Activated naive CD8-positive, alpha-beta T cell treated with anti-CD3 and anti-CD28 coated beads, Interleukin-2, amount 10 ng/mL, durations not matched to agents 7 days and 5 days (primary cell): ENCODE measurements at regions not wholly inside any gene's neighbourhood (a gene's known extent, or its start where the extent isn't known, plus 50 kb on each side); places are given as distances from the start of the nearest gene placed in this dataset.

ENCODE experiments used
- ATAC-seq: fragments of 150-1000 bp; cut with Tn5 transposase; one replicate; pipeline ENCODE4 v1.10.0; 2021; ENCODE audit warnings: low read depth, moderate library complexity
- POLR2A ChIA-PET: fragments of 350-600 bp; sonication (Branson Sonifier 250); formaldehyde crosslinking; loops from one replicate; lab custom pipeline; 2021; ENCODE audit warnings: antibody characterized with exemption; lab: Charles Lee
- DNase-seq: peaks from one replicate; pipeline ENCODE4 v3.0.0; 2021
- H3K27ac Mint-ChIP-seq: one replicate; pipeline ENCODE4 v1.8.0; 2022; ENCODE audit warnings: mild to moderate bottlenecking, mixed read lengths
- H3K27me3 Mint-ChIP-seq: one replicate; pipeline ENCODE4 v1.8.0; 2022; ENCODE audit warnings: mild to moderate bottlenecking, moderate library complexity, mixed read lengths
- H3K36me3 Mint-ChIP-seq: one replicate; pipeline ENCODE4 v1.8.0; 2021; ENCODE audit warnings: mild to moderate bottlenecking, mixed read lengths
- H3K4me1 Mint-ChIP-seq: one replicate; pipeline ENCODE4 v1.8.0; 2021; ENCODE audit warnings: mixed read lengths
- H3K4me3 Mint-ChIP-seq: one replicate; pipeline ENCODE4 v1.8.0; 2022; ENCODE audit warnings: mild to moderate bottlenecking, moderate library complexity, mixed read lengths
- H3K9me3 Mint-ChIP-seq: one replicate; pipeline ENCODE4 v1.8.0; 2021; ENCODE audit warnings: mixed read lengths

- H3K27me3 Mint-ChIP-seq, result no peaks in the 10 kb centered on the region
- DNase-seq (no peak), ATAC-seq (no peak)
- H3K36me3 Mint-ChIP-seq, result no peaks in the 10 kb centered on the region
- H3K4me3 Mint-ChIP-seq, result no peak overlapping the region
- H3K27ac Mint-ChIP-seq, result no peak overlapping the region
- H3K4me1 Mint-ChIP-seq, result no peaks in the 10 kb centered on the region
- POLR2A ChIA-PET, result no interaction called here
- peaks cover 9% of the 10 kb centered on the region for H3K9me3 Mint-ChIP-seq
Measured at GRCh38 chr18:4817665-4818064, 362.6 kb upstream of the DLGAP1 start.

- ATAC-seq, result no peak
- H3K36me3 Mint-ChIP-seq, result no peaks in the 10 kb centered on the region
- peaks cover 9% of the 10 kb centered on the region for H3K9me3 Mint-ChIP-seq
- no peak for DNase-seq
- POLR2A ChIA-PET, result no interaction called here
- no peaks in the 10 kb centered on the region for H3K4me1 Mint-ChIP-seq
- H3K27ac Mint-ChIP-seq, result no peak overlapping the region
- H3K27me3 Mint-ChIP-seq, result no peaks in the 10 kb centered on the region
- H3K4me3 Mint-ChIP-seq, result no peak overlapping the region
Measured at GRCh38 chr18:4813708-4814107, 358.6 kb upstream of the DLGAP1 start.

GRCh38 chr18:4808891-4809290 is 353.8 kb upstream of the DLGAP1 start:
- Mint-ChIP-seq H3K27me3 (no peaks in the 10 kb centered on the region), H3K36me3 (no peaks in the 10 kb centered on the region), H3K4me3 (no peak overlapping the region), H3K27ac (no peak overlapping the region), H3K4me1 (no peaks in the 10 kb centered on the region), H3K9me3 (peaks cover 7% of the 10 kb centered on the region)
- no peak for ATAC-seq
- no peak for DNase-seq
- POLR2A ChIA-PET, result no interaction called here

- DNase-seq (no peak), ATAC-seq (no peak)
- Mint-ChIP-seq H3K36me3 (no peaks in the 10 kb centered on the region), H3K4me1 (no peaks in the 10 kb centered on the region), H3K9me3 (peaks cover 6% of the 10 kb centered on the region), H3K4me3 (no peak overlapping the region), H3K27me3 (no peaks in the 10 kb centered on the region), H3K27ac (no peak overlapping the region)
- POLR2A ChIA-PET, result no interaction called here
Measured at GRCh38 chr18:4807604-4808293, 352.6 kb upstream of the DLGAP1 start.

GRCh38 chr18:4806331-4806730 is 351.2 kb upstream of the DLGAP1 start:
- Mint-ChIP-seq H3K36me3 (no peaks in the 10 kb centered on the region), H3K4me1 (no peaks in the 10 kb centered on the region), H3K27ac (no peak overlapping the region), H3K27me3 (no peaks in the 10 kb centered on the region), H3K9me3 (peaks cover 6% of the 10 kb centered on the region), H3K4me3 (no peak overlapping the region)
- ATAC-seq (no peak), DNase-seq (no peak)
- POLR2A ChIA-PET, result no interaction called here

GRCh38 chr18:4802296-4802695 is 347.2 kb upstream of the DLGAP1 start:
- H3K36me3 Mint-ChIP-seq, result no peaks in the 10 kb centered on the region
- peaks cover 6% of the 10 kb centered on the region for H3K9me3 Mint-ChIP-seq
- H3K27me3 Mint-ChIP-seq, result no peaks in the 10 kb centered on the region
- ATAC-seq (no peak), DNase-seq (no peak)
- POLR2A ChIA-PET, result no interaction called here
- no peaks in the 10 kb centered on the region for H3K4me1 Mint-ChIP-seq
- no peak overlapping the region for H3K4me3 Mint-ChIP-seq
- H3K27ac Mint-ChIP-seq, result no peak overlapping the region

GRCh38 chr18:4801151-4801550 is 346.0 kb upstream of the DLGAP1 start:
- no peaks in the 10 kb centered on the region for H3K4me1 Mint-ChIP-seq
- DNase-seq, result no peak
- ATAC-seq, result no peak
- H3K27ac Mint-ChIP-seq, result no peak overlapping the region
- no peaks in the 10 kb centered on the region for H3K27me3 Mint-ChIP-seq
- peaks cover 6% of the 10 kb centered on the region for H3K9me3 Mint-ChIP-seq
- no peaks in the 10 kb centered on the region for H3K36me3 Mint-ChIP-seq
- POLR2A ChIA-PET, result no interaction called here
- no peak overlapping the region for H3K4me3 Mint-ChIP-seq

- Mint-ChIP-seq H3K9me3 (peaks cover 3% of the 10 kb centered on the region), H3K27ac (no peak overlapping the region), H3K27me3 (no peaks in the 10 kb centered on the region), H3K4me3 (no peak overlapping the region), H3K4me1 (no peaks in the 10 kb centered on the region), H3K36me3 (no peaks in the 10 kb centered on the region)
- ATAC-seq, result no peak
- POLR2A ChIA-PET, result no interaction called here
- no peak for DNase-seq
Measured at GRCh38 chr18:4797002-4797685, 342.0 kb upstream of the DLGAP1 start.

GRCh38 chr18:4789506-4789905 is 334.4 kb upstream of the DLGAP1 start:
- POLR2A ChIA-PET, result no interaction called here
- Mint-ChIP-seq H3K9me3 (peaks cover 1% of the 10 kb centered on the region), H3K4me1 (no peaks in the 10 kb centered on the region), H3K27ac (no peak overlapping the region), H3K27me3 (no peaks in the 10 kb centered on the region), H3K36me3 (no peaks in the 10 kb centered on the region), H3K4me3 (no peak overlapping the region)
- DNase-seq (no peak), ATAC-seq (no peak)

- no peak for ATAC-seq
- no peaks in the 10 kb centered on the region for H3K4me1 Mint-ChIP-seq
- no peaks in the 10 kb centered on the region for H3K27me3 Mint-ChIP-seq
- POLR2A ChIA-PET, result no interaction called here
- H3K9me3 Mint-ChIP-seq, result peaks cover 5% of the 10 kb centered on the region
- no peak for DNase-seq
- H3K36me3 Mint-ChIP-seq, result no peaks in the 10 kb centered on the region
- no peak overlapping the region for H3K27ac Mint-ChIP-seq
- H3K4me3 Mint-ChIP-seq, result no peak overlapping the region
Measured at GRCh38 chr18:4781873-4782272, 326.8 kb upstream of the DLGAP1 start.

- H3K27me3 Mint-ChIP-seq, result no peaks in the 10 kb centered on the region
- no peak for ATAC-seq
- no peaks in the 10 kb centered on the region for H3K4me1 Mint-ChIP-seq
- H3K27ac Mint-ChIP-seq, result no peak overlapping the region
- no peak overlapping the region for H3K4me3 Mint-ChIP-seq
- POLR2A ChIA-PET, result no interaction called here
- H3K9me3 Mint-ChIP-seq, result peaks cover 9% of the 10 kb centered on the region
- H3K36me3 Mint-ChIP-seq, result no peaks in the 10 kb centered on the region
- no peak for DNase-seq
Measured at GRCh38 chr18:4765401-4765800, 310.3 kb upstream of the DLGAP1 start.

- no peaks in the 10 kb centered on the region for H3K36me3 Mint-ChIP-seq
- DNase-seq (no peak), ATAC-seq (no peak)
- H3K27me3 Mint-ChIP-seq, result no peaks in the 10 kb centered on the region
- peaks cover 11% of the 10 kb centered on the region for H3K9me3 Mint-ChIP-seq
- H3K4me3 Mint-ChIP-seq, result no peak overlapping the region
- H3K27ac Mint-ChIP-seq, result no peak overlapping the region
- H3K4me1 Mint-ChIP-seq, result no peaks in the 10 kb centered on the region
- POLR2A ChIA-PET, result no interaction called here
Measured at GRCh38 chr18:4762330-4762729, 307.2 kb upstream of the DLGAP1 start.

GRCh38 chr18:4758980-4759379 is 303.9 kb upstream of the DLGAP1 start:
- DNase-seq (no peak), ATAC-seq (no peak)
- Mint-ChIP-seq H3K27ac (no peak overlapping the region), H3K4me3 (no peak overlapping the region), H3K4me1 (no peaks in the 10 kb centered on the region), H3K36me3 (no peaks in the 10 kb centered on the region), H3K27me3 (no peaks in the 10 kb centered on the region), H3K9me3 (peaks cover 4% of the 10 kb centered on the region)
- POLR2A ChIA-PET, result no interaction called here

GRCh38 chr18:4755848-4756247 is 300.7 kb upstream of the DLGAP1 start:
- H3K27ac Mint-ChIP-seq, result no peak overlapping the region
- no peak overlapping the region for H3K4me3 Mint-ChIP-seq
- H3K4me1 Mint-ChIP-seq, result no peaks in the 10 kb centered on the region
- no peak for DNase-seq
- no peaks in the 10 kb centered on the region for H3K27me3 Mint-ChIP-seq
- peaks cover 1% of the 10 kb centered on the region for H3K36me3 Mint-ChIP-seq
- H3K9me3 Mint-ChIP-seq, result peaks cover 8% of the 10 kb centered on the region
- no peak for ATAC-seq
- POLR2A ChIA-PET, result no interaction called here
